HEK293 (cell line): ENCODE measurements at regions not wholly inside any gene's neighbourhood (a gene's known extent, or its start where the extent isn't known, plus 50 kb on each side); places are given as distances from the start of the nearest gene placed in this dataset.

ENCODE experiments used
- KLF10 ChIP-seq: fragments of 450-650 bp; IDR thresholded peaks from 2 replicates; pipeline ENCODE4 v1.5.1; 2018; ENCODE audit warnings: missing biosample characterization, mild to moderate bottlenecking, missing genetic modification characterization
- TCF7L2 ChIP-seq: IDR thresholded peaks from 2 replicates; pipeline ENCODE4 v1.6.1; 2011; ENCODE audit warnings: low read depth, mild to moderate bottlenecking, inconsistent platforms, low read length, moderate library complexity, borderline replicate concordance
- ZNF350 ChIP-seq: fragments of 450-650 bp; formaldehyde crosslinking; IDR thresholded peaks from 2 replicates; pipeline ENCODE4 v1.5.0; 2017; ENCODE audit warnings: missing biosample characterization, mild to moderate bottlenecking, missing genetic modification characterization
- ZNF416 ChIP-seq: fragments of 450-650 bp; formaldehyde crosslinking; IDR thresholded peaks from 2 replicates; pipeline ENCODE4 v1.5.1; 2016; ENCODE audit warnings: missing biosample characterization, missing genetic modification characterization
- ZNF501 ChIP-seq: fragments of 450-650 bp; formaldehyde crosslinking; IDR thresholded peaks from 2 replicates; pipeline ENCODE4 v1.5.1; 2016; ENCODE audit warnings: missing biosample characterization, missing genetic modification characterization
- ZNF549 ChIP-seq: fragments of 450-650 bp; IDR thresholded peaks from 2 replicates; pipeline ENCODE4 v1.5.1; 2018; ENCODE audit warnings: missing biosample characterization, missing genetic modification characterization, mild to moderate bottlenecking, inconsistent platforms, moderate library complexity
- ZNF707 ChIP-seq: fragments of 450-650 bp; formaldehyde crosslinking; IDR thresholded peaks from 2 replicates; pipeline ENCODE4 v1.5.1; 2016; ENCODE audit warnings: missing biosample characterization, missing genetic modification characterization
- TF ChIP-seq, protein P1 (sequence below): fragments of 450-650 bp; formaldehyde crosslinking; IDR thresholded peaks from 2 replicates; pipeline ENCODE4 v1.5.1; 2016; ENCODE audit warnings: missing biosample characterization, missing genetic modification characterization
- TF ChIP-seq, protein P2 (sequence below): fragments of 450-650 bp; formaldehyde crosslinking; IDR thresholded peaks from 2 replicates; pipeline ENCODE4 v1.5.1; 2016; ENCODE audit warnings: missing biosample characterization, missing genetic modification characterization
- TF ChIP-seq, protein P3 (sequence below): fragments of 450-650 bp; formaldehyde crosslinking; optimal IDR thresholded peaks from 2 replicates; pipeline ENCODE3; 2016; ENCODE audit warnings: missing biosample characterization, mild to moderate bottlenecking, missing genetic modification characterization

DNA sequence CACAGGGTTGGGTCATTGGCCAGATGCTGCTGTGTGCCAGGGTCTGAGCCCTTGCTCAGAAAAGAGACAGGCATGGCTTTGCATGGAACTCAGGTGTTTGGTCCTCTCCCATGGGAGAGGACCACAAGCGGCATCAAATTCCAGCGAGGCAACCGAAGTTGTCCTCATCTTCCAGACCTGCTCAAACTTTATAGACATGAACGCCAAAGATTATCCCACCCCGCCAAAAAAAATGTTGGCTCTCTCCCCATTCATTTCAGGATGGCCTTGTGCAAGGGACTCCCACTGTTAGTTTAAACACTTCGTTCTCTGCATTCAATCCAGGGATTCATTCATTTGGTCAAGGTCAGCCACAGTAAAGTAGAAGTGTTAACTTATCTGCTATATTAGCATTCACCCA lies 360.8 kb upstream of the ZFHX3 start:
- TF ChIP-seq ZNF416 (tag by site-specific recombination): no peak
- TF ChIP-seq, protein P1, sequence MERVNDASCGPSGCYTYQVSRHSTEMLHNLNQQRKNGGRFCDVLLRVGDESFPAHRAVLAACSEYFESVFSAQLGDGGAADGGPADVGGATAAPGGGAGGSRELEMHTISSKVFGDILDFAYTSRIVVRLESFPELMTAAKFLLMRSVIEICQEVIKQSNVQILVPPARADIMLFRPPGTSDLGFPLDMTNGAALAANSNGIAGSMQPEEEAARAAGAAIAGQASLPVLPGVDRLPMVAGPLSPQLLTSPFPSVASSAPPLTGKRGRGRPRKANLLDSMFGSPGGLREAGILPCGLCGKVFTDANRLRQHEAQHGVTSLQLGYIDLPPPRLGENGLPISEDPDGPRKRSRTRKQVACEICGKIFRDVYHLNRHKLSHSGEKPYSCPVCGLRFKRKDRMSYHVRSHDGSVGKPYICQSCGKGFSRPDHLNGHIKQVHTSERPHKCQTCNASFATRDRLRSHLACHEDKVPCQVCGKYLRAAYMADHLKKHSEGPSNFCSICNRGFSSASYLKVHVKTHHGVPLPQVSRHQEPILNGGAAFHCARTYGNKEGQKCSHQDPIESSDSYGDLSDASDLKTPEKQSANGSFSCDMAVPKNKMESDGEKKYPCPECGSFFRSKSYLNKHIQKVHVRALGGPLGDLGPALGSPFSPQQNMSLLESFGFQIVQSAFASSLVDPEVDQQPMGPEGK (tag by site-specific recombination): no peak
- TF ChIP-seq, protein P2, sequence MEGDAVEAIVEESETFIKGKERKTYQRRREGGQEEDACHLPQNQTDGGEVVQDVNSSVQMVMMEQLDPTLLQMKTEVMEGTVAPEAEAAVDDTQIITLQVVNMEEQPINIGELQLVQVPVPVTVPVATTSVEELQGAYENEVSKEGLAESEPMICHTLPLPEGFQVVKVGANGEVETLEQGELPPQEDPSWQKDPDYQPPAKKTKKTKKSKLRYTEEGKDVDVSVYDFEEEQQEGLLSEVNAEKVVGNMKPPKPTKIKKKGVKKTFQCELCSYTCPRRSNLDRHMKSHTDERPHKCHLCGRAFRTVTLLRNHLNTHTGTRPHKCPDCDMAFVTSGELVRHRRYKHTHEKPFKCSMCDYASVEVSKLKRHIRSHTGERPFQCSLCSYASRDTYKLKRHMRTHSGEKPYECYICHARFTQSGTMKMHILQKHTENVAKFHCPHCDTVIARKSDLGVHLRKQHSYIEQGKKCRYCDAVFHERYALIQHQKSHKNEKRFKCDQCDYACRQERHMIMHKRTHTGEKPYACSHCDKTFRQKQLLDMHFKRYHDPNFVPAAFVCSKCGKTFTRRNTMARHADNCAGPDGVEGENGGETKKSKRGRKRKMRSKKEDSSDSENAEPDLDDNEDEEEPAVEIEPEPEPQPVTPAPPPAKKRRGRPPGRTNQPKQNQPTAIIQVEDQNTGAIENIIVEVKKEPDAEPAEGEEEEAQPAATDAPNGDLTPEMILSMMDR (tag by site-specific recombination): no peak
- TF ChIP-seq KLF10 (tag by site-specific recombination): no peak
- TF ChIP-seq ZNF707 (tag by site-specific recombination): no peak
- TF ChIP-seq ZNF501 (tag by site-specific recombination): no peak
- TF ChIP-seq TCF7L2: no peak
- no peak for TF ChIP-seq ZNF350 (tag by site-specific recombination)
- no peak for TF ChIP-seq ZNF549
- TF ChIP-seq, protein P3, sequence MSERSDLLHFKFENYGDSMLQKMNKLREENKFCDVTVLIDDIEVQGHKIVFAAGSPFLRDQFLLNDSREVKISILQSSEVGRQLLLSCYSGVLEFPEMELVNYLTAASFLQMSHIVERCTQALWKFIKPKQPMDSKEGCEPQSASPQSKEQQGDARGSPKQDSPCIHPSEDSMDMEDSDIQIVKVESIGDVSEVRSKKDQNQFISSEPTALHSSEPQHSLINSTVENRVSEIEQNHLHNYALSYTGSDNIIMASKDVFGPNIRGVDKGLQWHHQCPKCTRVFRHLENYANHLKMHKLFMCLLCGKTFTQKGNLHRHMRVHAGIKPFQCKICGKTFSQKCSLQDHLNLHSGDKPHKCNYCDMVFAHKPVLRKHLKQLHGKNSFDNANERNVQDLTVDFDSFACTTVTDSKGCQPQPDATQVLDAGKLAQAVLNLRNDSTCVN (tag by site-specific recombination): no peak
